Progenitor cell of endocrine pancreas (in vitro differentiated cells): ENCODE measurements at regions not wholly inside any gene's neighbourhood (a gene's known extent, or its start where the extent isn't known, plus 50 kb on each side); places are given as distances from the start of the nearest gene placed in this dataset.

Source experiments
- DNase-seq: peaks from one replicate; pipeline ENCODE4 v3.0.0; 2021; ENCODE audit warnings: low spot score; ENCODE audit not compliant: unreplicated experiment
- H3K27ac Mint-ChIP-seq: 2 replicates; pipeline ENCODE4 v1.8.0; 2021; ENCODE audit warnings: mild to moderate bottlenecking, moderate library complexity, mixed read lengths
- H3K27me3 Mint-ChIP-seq: 2 replicates; pipeline ENCODE4 v1.8.0; 2021; ENCODE audit warnings: mixed read lengths
- H3K36me3 Mint-ChIP-seq: 2 replicates; pipeline ENCODE4 v1.8.0; 2022; ENCODE audit warnings: mixed read lengths; ENCODE audit not compliant: insufficient read depth
- H3K4me1 Mint-ChIP-seq: 2 replicates; pipeline ENCODE4 v1.8.0; 2021; ENCODE audit warnings: low read depth, mixed read lengths
- H3K4me3 Mint-ChIP-seq: 2 replicates; pipeline ENCODE4 v1.8.0; 2021; ENCODE audit warnings: low read depth, mild to moderate bottlenecking, moderate library complexity, mixed read lengths
- H3K9me3 Mint-ChIP-seq: 2 replicates; pipeline ENCODE4 v1.8.0; 2021; ENCODE audit warnings: low read depth, mixed read lengths
- CTCF ChIP-seq: fragments of 200-600 bp; sonication (generic); IDR thresholded peaks from one replicate; pipeline ENCODE4 v1.5.0; 2021; ENCODE audit warnings: antibody characterized with exemption, mild to moderate bottlenecking; ENCODE audit not compliant: unreplicated experiment

GRCh38 chr9:10946676-10947410 lies 334.0 kb upstream of the PTPRD start:
- H3K4me1 Mint-ChIP-seq = no peaks in the 10 kb centered on the region
- no peak overlapping the region for H3K27ac Mint-ChIP-seq
- DNase-seq = no peak
- H3K36me3 Mint-ChIP-seq = no peaks in the 10 kb centered on the region
- no peak for TF ChIP-seq CTCF
- no peak overlapping the region for H3K4me3 Mint-ChIP-seq
- H3K9me3 Mint-ChIP-seq = no peaks in the 10 kb centered on the region
- no peaks in the 10 kb centered on the region for H3K27me3 Mint-ChIP-seq

GRCh38 chr9:10957878-10958277 lies 345.1 kb upstream of the PTPRD start:
- H3K9me3 Mint-ChIP-seq = peaks cover 4% of the 10 kb centered on the region
- H3K4me1 Mint-ChIP-seq = no peaks in the 10 kb centered on the region
- no peak for DNase-seq
- no peaks in the 10 kb centered on the region for H3K36me3 Mint-ChIP-seq
- H3K27me3 Mint-ChIP-seq = no peaks in the 10 kb centered on the region
- TF ChIP-seq CTCF = no peak
- H3K27ac Mint-ChIP-seq = no peak overlapping the region
- H3K4me3 Mint-ChIP-seq = no peak overlapping the region

GRCh38 chr9:10961883-10962282 lies 349.1 kb upstream of the PTPRD start:
- Mint-ChIP-seq H3K36me3 (no peaks in the 10 kb centered on the region), H3K27ac (no peak overlapping the region), H3K27me3 (no peaks in the 10 kb centered on the region), H3K4me1 (no peaks in the 10 kb centered on the region), H3K9me3 (peaks cover 4% of the 10 kb centered on the region), H3K4me3 (no peak overlapping the region)
- no peak for DNase-seq
- no peak for TF ChIP-seq CTCF

GRCh38 chr9:10983251-10983650 lies 370.4 kb upstream of the PTPRD start:
- no peak overlapping the region for H3K4me3 Mint-ChIP-seq
- H3K27ac Mint-ChIP-seq = no peak overlapping the region
- no peak for TF ChIP-seq CTCF
- no peak for DNase-seq
- no peaks in the 10 kb centered on the region for H3K9me3 Mint-ChIP-seq
- H3K27me3 Mint-ChIP-seq = no peaks in the 10 kb centered on the region
- H3K36me3 Mint-ChIP-seq = no peaks in the 10 kb centered on the region
- H3K4me1 Mint-ChIP-seq = no peaks in the 10 kb centered on the region

- no peaks in the 10 kb centered on the region for H3K9me3 Mint-ChIP-seq
- H3K4me1 Mint-ChIP-seq = no peaks in the 10 kb centered on the region
- H3K4me3 Mint-ChIP-seq = no peak overlapping the region
These were observed 386.8 kb upstream of the PTPRD start for GRCh38 chr9:10999646-11000045.

More at GRCh38 chr9:10999646-11000045, 386.8 kb upstream of the PTPRD start:
- Mint-ChIP-seq H3K27me3 (no peaks in the 10 kb centered on the region), H3K27ac (no peak overlapping the region), H3K36me3 (no peaks in the 10 kb centered on the region)
- TF ChIP-seq CTCF = no peak
- DNase-seq = no peak
